SK-N-SH treated with all-trans-retinoic acid at 6 μM for 48 hours (cell line): ENCODE measurements at regions not wholly inside any gene's neighbourhood (a gene's known extent, or its start where the extent isn't known, plus 50 kb on each side); places are given as distances from the start of the nearest gene placed in this dataset.

Source experiments
- ATAC-seq: fragments of 200-7000 bp; cut with Tn5 transposase; 3 replicates; pipeline ENCODE4 v1.9.1; 2020; ENCODE audit warnings: mild to moderate bottlenecking, moderate library complexity
- ARNTL ChIP-seq: fragments of 450-650 bp; formaldehyde crosslinking; IDR thresholded peaks from 2 replicates; pipeline ENCODE4 v1.5.0; 2020; ENCODE audit warnings: low read depth, mild to moderate bottlenecking, moderate library complexity, borderline replicate concordance
- BACH2 ChIP-seq: fragments of 250-450 bp; sonication (Bioruptor Pico); IDR thresholded peaks from 2 replicates; pipeline ENCODE4 v1.9.0; 2021; ENCODE audit warnings: mild to moderate bottlenecking, borderline replicate concordance
- CSDC2 ChIP-seq: fragments of 250-450 bp; sonication (Bioruptor Pico); IDR thresholded peaks from 2 replicates; pipeline ENCODE4 v1.5.0; 2020; ENCODE audit warnings: mild to moderate bottlenecking, moderate library complexity
- ESRRG ChIP-seq: fragments of 250-450 bp; sonication (Bioruptor Pico); IDR thresholded peaks from 2 replicates; pipeline ENCODE4 v1.6.1; 2021; ENCODE audit warnings: mild to moderate bottlenecking
- GLIS3 ChIP-seq: fragments of 250-450 bp; sonication (Bioruptor Pico); IDR thresholded peaks from 2 replicates; pipeline ENCODE4 v1.5.0; 2020; ENCODE audit warnings: mild to moderate bottlenecking, moderate library complexity
- ISL1 ChIP-seq: fragments of 250-450 bp; sonication (Bioruptor Pico); IDR thresholded peaks from 2 replicates; pipeline ENCODE4 v2.1.2; 2022; ENCODE audit warnings: mild to moderate bottlenecking, moderate library complexity
- OSR1 ChIP-seq: fragments of 250-450 bp; sonication (Bioruptor Pico); IDR thresholded peaks from 2 replicates; pipeline ENCODE4 v1.8.0; 2022; ENCODE audit warnings: moderate library complexity, mild to moderate bottlenecking, inconsistent platforms
- POU6F1 ChIP-seq: fragments of 250-450 bp; sonication (Bioruptor Pico); IDR thresholded peaks from 2 replicates; pipeline ENCODE4 v1.8.0; 2021; ENCODE audit warnings: low read depth, mild to moderate bottlenecking, moderate library complexity, borderline replicate concordance
- PPARA ChIP-seq: fragments of 250-450 bp; sonication (Bioruptor Pico); IDR thresholded peaks from 2 replicates; pipeline ENCODE4 v1.5.0; 2020; ENCODE audit warnings: mild to moderate bottlenecking, borderline replicate concordance
- RARB ChIP-seq: fragments of 250-450 bp; sonication (Bioruptor Pico); IDR thresholded peaks from 2 replicates; pipeline ENCODE4 v1.8.0; 2021; ENCODE audit warnings: mild to moderate bottlenecking, moderate library complexity
- SNAI2 ChIP-seq: fragments of 250-450 bp; sonication (Bioruptor Pico); IDR thresholded peaks from 2 replicates; pipeline ENCODE4 v1.5.0; 2020; ENCODE audit warnings: mild to moderate bottlenecking, moderate library complexity
- TCF4 ChIP-seq: fragments of 250-450 bp; sonication (Bioruptor Pico); IDR thresholded peaks from 2 replicates; pipeline ENCODE4 v1.8.0; 2021; ENCODE audit warnings: mild to moderate bottlenecking, moderate library complexity, borderline replicate concordance
- TOX ChIP-seq: fragments of 250-450 bp; sonication (Bioruptor Pico); IDR thresholded peaks from 2 replicates; pipeline ENCODE4 v1.8.0; 2021; ENCODE audit warnings: mild to moderate bottlenecking, moderate library complexity, borderline replicate concordance
- TSHZ2 ChIP-seq: fragments of 250-450 bp; sonication (Bioruptor Pico); IDR thresholded peaks from 2 replicates; pipeline ENCODE4 v1.5.0; 2020; ENCODE audit warnings: mild to moderate bottlenecking, moderate library complexity
- ZC3H10 ChIP-seq: fragments of 250-450 bp; sonication (Bioruptor Pico); IDR thresholded peaks from 2 replicates; pipeline ENCODE4 v1.5.1; 2021; ENCODE audit warnings: mild to moderate bottlenecking, moderate library complexity
- ZFP3 ChIP-seq: fragments of 250-450 bp; sonication (Bioruptor Pico); IDR thresholded peaks from 2 replicates; pipeline ENCODE4 v1.5.0; 2020; ENCODE audit warnings: mild to moderate bottlenecking, moderate library complexity
- ZFP30 ChIP-seq: fragments of 450-650 bp; formaldehyde crosslinking; IDR thresholded peaks from 2 replicates; pipeline ENCODE4 v1.5.0; 2022; ENCODE audit warnings: mild to moderate bottlenecking, moderate library complexity
- ZNF565 ChIP-seq: fragments of 450-650 bp; formaldehyde crosslinking; conservative IDR thresholded peaks from 2 replicates; pipeline ENCODE4 v1.5.0; 2020; ENCODE audit warnings: low read depth, mild to moderate bottlenecking, moderate library complexity
- ZNF70 ChIP-seq: fragments of 450-650 bp; formaldehyde crosslinking; IDR thresholded peaks from 2 replicates; pipeline ENCODE4 v1.5.0; 2020; ENCODE audit warnings: mild to moderate bottlenecking, moderate library complexity
- ZNF8 ChIP-seq: fragments of 450-650 bp; formaldehyde crosslinking; IDR thresholded peaks from 2 replicates; pipeline ENCODE4 v1.5.0; 2020; ENCODE audit warnings: mild to moderate bottlenecking, moderate library complexity
- TF ChIP-seq, protein P1 (sequence below): fragments of 250-450 bp; sonication (Bioruptor Pico); IDR thresholded peaks from 2 replicates; pipeline ENCODE4 v1.5.1; 2020; ENCODE audit warnings: low read depth, mild to moderate bottlenecking, moderate library complexity
- TF ChIP-seq, protein P2 (sequence below): fragments of 250-450 bp; sonication (Bioruptor Pico); IDR thresholded peaks from 2 replicates; pipeline ENCODE4 v1.8.0; 2020; ENCODE audit warnings: mild to moderate bottlenecking, moderate library complexity, borderline replicate concordance

- no peak for ATAC-seq
These were observed 77.1 kb upstream of the DUSP5 start for GRCh38 chr10:110420401-110421193.

GRCh38 chr10:110421512-110422138, 76.1 kb upstream of the DUSP5 start:
- ATAC-seq, result no peak
- TF ChIP-seq ISL1 (CRISPR knock-in tag), result no peak
- no peak for TF ChIP-seq TOX
- no peak for TF ChIP-seq TCF4
- no peak for TF ChIP-seq SNAI2 (CRISPR knock-in tag)
- TF ChIP-seq, protein P1, sequence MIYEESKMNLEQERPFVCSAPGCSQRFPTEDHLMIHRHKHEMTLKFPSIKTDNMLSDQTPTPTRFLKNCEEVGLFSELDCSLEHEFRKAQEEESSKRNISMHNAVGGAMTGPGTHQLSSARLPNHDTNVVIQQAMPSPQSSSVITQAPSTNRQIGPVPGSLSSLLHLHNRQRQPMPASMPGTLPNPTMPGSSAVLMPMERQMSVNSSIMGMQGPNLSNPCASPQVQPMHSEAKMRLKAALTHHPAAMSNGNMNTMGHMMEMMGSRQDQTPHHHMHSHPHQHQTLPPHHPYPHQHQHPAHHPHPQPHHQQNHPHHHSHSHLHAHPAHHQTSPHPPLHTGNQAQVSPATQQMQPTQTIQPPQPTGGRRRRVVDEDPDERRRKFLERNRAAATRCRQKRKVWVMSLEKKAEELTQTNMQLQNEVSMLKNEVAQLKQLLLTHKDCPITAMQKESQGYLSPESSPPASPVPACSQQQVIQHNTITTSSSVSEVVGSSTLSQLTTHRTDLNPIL, result no peak
- no peak for TF ChIP-seq OSR1
- TF ChIP-seq ZFP30, result no peak

More at GRCh38 chr10:110420401-110421193, 77.1 kb upstream of the DUSP5 start:
- no peak for TF ChIP-seq ESRRG
- no peak for TF ChIP-seq TSHZ2
- TF ChIP-seq OSR1, result no peak
- no peak for TF ChIP-seq BACH2 (CRISPR knock-in tag)
- TF ChIP-seq RARB, result no peak
- no peak for TF ChIP-seq PPARA
- TF ChIP-seq ZFP30, result no peak
- no peak for TF ChIP-seq CSDC2 (CRISPR knock-in tag)
- no peak for TF ChIP-seq ISL1 (CRISPR knock-in tag)
- TF ChIP-seq ZNF8 (CRISPR knock-in tag), result no peak
- TF ChIP-seq, protein P1, result no peak
- no peak for TF ChIP-seq TCF4
- no peak for TF ChIP-seq TOX
- no peak for TF ChIP-seq ZNF565 (CRISPR knock-in tag)
- TF ChIP-seq POU6F1 (CRISPR knock-in tag), result no peak
- TF ChIP-seq ZNF70, result no peak
- TF ChIP-seq ARNTL (CRISPR knock-in tag), result no peak
- no peak for TF ChIP-seq ZC3H10

- TF ChIP-seq PPARA (no peak), ZFP3 (no peak), ZNF70 (no peak)
- TF ChIP-seq, protein P1, result no peak
- ATAC-seq, result no peak
These were observed 75.2 kb upstream of the DUSP5 start for GRCh38 chr10:110422548-110422947.

DNA sequence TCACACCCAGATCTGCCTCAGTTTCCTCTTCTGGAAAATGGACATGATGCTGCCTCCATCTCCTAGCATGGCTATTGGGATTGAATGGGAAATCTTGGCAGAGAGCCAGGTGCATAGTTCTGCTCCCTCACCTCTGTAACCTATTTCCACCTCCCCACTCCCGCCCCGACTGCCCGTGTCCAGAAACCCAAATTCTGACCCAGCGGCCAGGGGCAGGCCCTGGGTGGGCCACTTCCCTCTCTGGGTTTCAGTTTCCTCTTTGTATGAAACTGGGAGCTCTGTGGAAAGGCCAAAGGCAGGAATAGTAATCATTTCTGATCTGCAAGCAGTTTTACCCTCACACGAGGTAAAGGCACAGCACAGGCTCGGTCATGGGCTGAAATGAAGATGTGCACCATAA, 74.1 kb upstream of the DUSP5 start:
- ATAC-seq, result no peak
- no peak for TF ChIP-seq TOX
- no peak for TF ChIP-seq ISL1 (CRISPR knock-in tag)
- TF ChIP-seq, protein P2, sequence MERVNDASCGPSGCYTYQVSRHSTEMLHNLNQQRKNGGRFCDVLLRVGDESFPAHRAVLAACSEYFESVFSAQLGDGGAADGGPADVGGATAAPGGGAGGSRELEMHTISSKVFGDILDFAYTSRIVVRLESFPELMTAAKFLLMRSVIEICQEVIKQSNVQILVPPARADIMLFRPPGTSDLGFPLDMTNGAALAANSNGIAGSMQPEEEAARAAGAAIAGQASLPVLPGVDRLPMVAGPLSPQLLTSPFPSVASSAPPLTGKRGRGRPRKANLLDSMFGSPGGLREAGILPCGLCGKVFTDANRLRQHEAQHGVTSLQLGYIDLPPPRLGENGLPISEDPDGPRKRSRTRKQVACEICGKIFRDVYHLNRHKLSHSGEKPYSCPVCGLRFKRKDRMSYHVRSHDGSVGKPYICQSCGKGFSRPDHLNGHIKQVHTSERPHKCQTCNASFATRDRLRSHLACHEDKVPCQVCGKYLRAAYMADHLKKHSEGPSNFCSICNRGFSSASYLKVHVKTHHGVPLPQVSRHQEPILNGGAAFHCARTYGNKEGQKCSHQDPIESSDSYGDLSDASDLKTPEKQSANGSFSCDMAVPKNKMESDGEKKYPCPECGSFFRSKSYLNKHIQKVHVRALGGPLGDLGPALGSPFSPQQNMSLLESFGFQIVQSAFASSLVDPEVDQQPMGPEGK (CRISPR knock-in tag), result no peak
- no peak for TF ChIP-seq ZFP30
- TF ChIP-seq, protein P1, result no peak
- TF ChIP-seq GLIS3 (CRISPR knock-in tag), result no peak
- TF ChIP-seq ZFP3, result no peak
- TF ChIP-seq POU6F1 (CRISPR knock-in tag), result no peak
- TF ChIP-seq ESRRG, result no peak
- no peak for TF ChIP-seq ZNF70
- TF ChIP-seq PPARA, result no peak
- no peak for TF ChIP-seq TCF4
